NB4 (cell line): ENCODE measurements at regions not wholly inside any gene's neighbourhood (a gene's known extent, or its start where the extent isn't known, plus 50 kb on each side); places are given as distances from the start of the nearest gene placed in this dataset.
A peak's percentile ranks its signal among the peaks of the same experiment; 100 is the strongest.

ENCODE experiments used
- DNase-seq: peaks from one replicate; pipeline ENCODE4 v3.0.0; 2010; ENCODE audit warnings: low read depth
- H3K4me3 ChIP-seq: one replicate; pipeline ENCODE4 v1.5.1; 2011; ENCODE audit warnings: mild to moderate bottlenecking, low read depth, low read length, moderate library complexity
- CTCF ChIP-seq: IDR thresholded peaks from one replicate; pipeline ENCODE4 v1.5.1; 2012; ENCODE audit warnings: low read depth, low read length
- MAX ChIP-seq: IDR thresholded peaks from 2 replicates; pipeline ENCODE4 v1.6.1; 2011; ENCODE audit warnings: low read depth, low read length
- MYC ChIP-seq: IDR thresholded peaks from 2 replicates; pipeline ENCODE4 v1.6.1; 2011; ENCODE audit warnings: low read depth, low read length
- POLR2A ChIP-seq: IDR thresholded peaks from 2 replicates; pipeline ENCODE4 v1.6.1; 2011; ENCODE audit warnings: mild to moderate bottlenecking; ENCODE audit not compliant: insufficient read length; ENCODE audit errors: extremely low read depth

- TF ChIP-seq MYC (no peak), MAX (no peak), POLR2A (no peak), CTCF (no peak)
Measured at GRCh38 chr21:16838331-16838730, 674.5 kb upstream of the CXADR start.

GRCh38 chr21:16840538-16840937 lies 672.3 kb upstream of the CXADR start:
- DNase-seq = no peak
- no peak for TF ChIP-seq CTCF
- no peak for TF ChIP-seq POLR2A
- no peak for TF ChIP-seq MYC
- no peak for TF ChIP-seq MAX
- H3K4me3 ChIP-seq = no peak overlapping the region

More at GRCh38 chr21:16838331-16838730, 674.5 kb upstream of the CXADR start:
- DNase-seq = no peak
- H3K4me3 ChIP-seq = no peak overlapping the region

- TF ChIP-seq POLR2A (no peak), CTCF (no peak), MAX (no peak), MYC (no peak)
- DNase-seq = no peak
- H3K4me3 ChIP-seq = no peak overlapping the region
Measured at GRCh38 chr21:16841975-16842695, 670.7 kb upstream of the CXADR start.

- no peak for TF ChIP-seq CTCF
- no peak for TF ChIP-seq MYC
- no peak for TF ChIP-seq MAX
- no peak for TF ChIP-seq POLR2A
- H3K4me3 ChIP-seq = no peak overlapping the region
- DNase-seq = no peak
Measured at GRCh38 chr21:16842696-16843035, 670.2 kb upstream of the CXADR start.

- no peak for TF ChIP-seq MAX
- TF ChIP-seq MYC = no peak
- TF ChIP-seq POLR2A = no peak
- no peak for TF ChIP-seq CTCF
- H3K4me3 ChIP-seq = no peak overlapping the region
- no peak for DNase-seq
Measured at GRCh38 chr21:16847211-16847610, 665.6 kb upstream of the CXADR start.

GRCh38 chr21:16851054-16851453 lies 661.8 kb upstream of the CXADR start:
- peak; percentile 2 for DNase-seq
- no peak overlapping the region for H3K4me3 ChIP-seq
- TF ChIP-seq CTCF = no peak
- no peak for TF ChIP-seq POLR2A
- TF ChIP-seq MAX = no peak
- no peak for TF ChIP-seq MYC
